Vagina (tissue), 2 donors: ENCODE measurements at regions not wholly inside any gene's neighbourhood (a gene's known extent, or its start where the extent isn't known, plus 50 kb on each side); places are given as distances from the start of the nearest gene placed in this dataset.

ENCODE experiments used
- DNase-seq, 2 donors: peaks; one replicate each; pipeline ENCODE4 v3.0.0-alpha.2; 2017; ENCODE audit errors: extremely low spot score in 2 of 2
- H3K27ac ChIP-seq: fragments of 200-600 bp; sonication (generic); one replicate; pipeline ENCODE4 v1.5.1; 2019
- H3K27me3 ChIP-seq: fragments of 200-600 bp; sonication (generic); one replicate; pipeline ENCODE4 v1.5.1; 2019
- H3K36me3 ChIP-seq, 2 donors: fragments of 200-600 bp; sonication (generic); one replicate each; pipeline ENCODE4 v1.5.1; 2017 to 2019
- H3K4me1 ChIP-seq: fragments of 200-600 bp; sonication (generic); one replicate; pipeline ENCODE4 v1.5.1; 2019
- H3K4me3 ChIP-seq, 2 donors: fragments of 200-600 bp; sonication (generic); 1 replicate in 1 of 2; 2 replicates in 1 of 2; pipeline ENCODE4 v1.5.1; 2016 to 2019
- H3K9me3 ChIP-seq: fragments of 200-600 bp; sonication (generic); one replicate; pipeline ENCODE4 v1.5.1; 2019
- POLR2A ChIP-seq, 2 donors: fragments of 450-650 bp; IDR thresholded peaks; one replicate each; pipeline ENCODE4 v1.6.1; 2017; ENCODE audit warnings: antibody characterized with exemption in 2 of 2, mild to moderate bottlenecking in 2 of 2, moderate library complexity in 2 of 2
- POLR2AphosphoS5 ChIP-seq, 2 donors: sonication (generic); formaldehyde crosslinking; IDR thresholded peaks; one replicate each; pipeline ENCODE4 v1.9.0; 2017; ENCODE audit warnings: antibody characterized with exemption in 2 of 2, mild to moderate bottlenecking in 2 of 2, low read depth in 1 of 2; ENCODE audit not compliant: insufficient read depth in 1 of 2
- intact Hi-C: fragments of 100-400 bp; cut with DNase I; formaldehyde crosslinking; loops from one replicate; pipeline ENCODE4 v1.15.1; 2023
- TF ChIP-seq, protein P1 (sequence below), 3 experiments: fragments of 450-650 bp in 2 of 3; fragments of 200-600 bp in 1 of 3; sonication (generic) in 1 of 3; IDR thresholded peaks; one replicate each; pipeline ENCODE4 v1.5.1; 2017 to 2019; ENCODE audit warnings: antibody characterized with exemption in 3 of 3, mild to moderate bottlenecking in 2 of 3, moderate library complexity in 2 of 3

DNA sequence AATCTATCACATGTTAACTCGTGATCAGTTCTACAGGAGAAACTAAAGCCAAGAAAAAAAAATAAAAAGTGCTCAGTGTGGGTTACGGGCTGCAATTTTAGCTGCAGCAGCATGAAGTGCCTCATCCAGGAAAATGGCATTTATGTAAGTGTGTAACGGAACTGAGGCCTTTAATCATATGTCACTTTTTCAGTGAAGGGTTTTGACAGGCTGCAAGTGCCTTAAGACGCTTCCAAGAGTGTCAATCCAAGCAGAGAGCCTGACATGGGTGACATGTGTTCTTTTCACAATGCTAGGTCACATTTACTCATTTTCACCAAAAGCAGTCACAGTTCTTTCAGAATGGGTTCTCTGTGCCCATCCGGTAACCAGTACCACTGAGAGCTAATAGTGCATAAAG lies 604.6 kb downstream of the RAB28 start:
- H3K4me1 ChIP-seq = no peaks in the 10 kb centered on the region
- no peak overlapping the region for H3K27ac ChIP-seq
- no peaks in the 10 kb centered on the region for H3K36me3 ChIP-seq
- TF ChIP-seq POLR2AphosphoS5 (IDR thresholded peaks at IDR 0.05; ENCODE audit: insufficient read depth in 1 of 2, low read depth in 1 of 2) (no peak), POLR2A (IDR thresholded peaks at IDR 0.05) (no peak)
- TF ChIP-seq, protein P1, sequence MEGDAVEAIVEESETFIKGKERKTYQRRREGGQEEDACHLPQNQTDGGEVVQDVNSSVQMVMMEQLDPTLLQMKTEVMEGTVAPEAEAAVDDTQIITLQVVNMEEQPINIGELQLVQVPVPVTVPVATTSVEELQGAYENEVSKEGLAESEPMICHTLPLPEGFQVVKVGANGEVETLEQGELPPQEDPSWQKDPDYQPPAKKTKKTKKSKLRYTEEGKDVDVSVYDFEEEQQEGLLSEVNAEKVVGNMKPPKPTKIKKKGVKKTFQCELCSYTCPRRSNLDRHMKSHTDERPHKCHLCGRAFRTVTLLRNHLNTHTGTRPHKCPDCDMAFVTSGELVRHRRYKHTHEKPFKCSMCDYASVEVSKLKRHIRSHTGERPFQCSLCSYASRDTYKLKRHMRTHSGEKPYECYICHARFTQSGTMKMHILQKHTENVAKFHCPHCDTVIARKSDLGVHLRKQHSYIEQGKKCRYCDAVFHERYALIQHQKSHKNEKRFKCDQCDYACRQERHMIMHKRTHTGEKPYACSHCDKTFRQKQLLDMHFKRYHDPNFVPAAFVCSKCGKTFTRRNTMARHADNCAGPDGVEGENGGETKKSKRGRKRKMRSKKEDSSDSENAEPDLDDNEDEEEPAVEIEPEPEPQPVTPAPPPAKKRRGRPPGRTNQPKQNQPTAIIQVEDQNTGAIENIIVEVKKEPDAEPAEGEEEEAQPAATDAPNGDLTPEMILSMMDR (IDR thresholded peaks at IDR 0.05) = no peak
- H3K9me3 ChIP-seq = no peaks in the 10 kb centered on the region
- intact Hi-C loops = no loop called here
- H3K27me3 ChIP-seq = no peaks in the 10 kb centered on the region
- DNase-seq = no peak
- no peak overlapping the region for H3K4me3 ChIP-seq

DNA sequence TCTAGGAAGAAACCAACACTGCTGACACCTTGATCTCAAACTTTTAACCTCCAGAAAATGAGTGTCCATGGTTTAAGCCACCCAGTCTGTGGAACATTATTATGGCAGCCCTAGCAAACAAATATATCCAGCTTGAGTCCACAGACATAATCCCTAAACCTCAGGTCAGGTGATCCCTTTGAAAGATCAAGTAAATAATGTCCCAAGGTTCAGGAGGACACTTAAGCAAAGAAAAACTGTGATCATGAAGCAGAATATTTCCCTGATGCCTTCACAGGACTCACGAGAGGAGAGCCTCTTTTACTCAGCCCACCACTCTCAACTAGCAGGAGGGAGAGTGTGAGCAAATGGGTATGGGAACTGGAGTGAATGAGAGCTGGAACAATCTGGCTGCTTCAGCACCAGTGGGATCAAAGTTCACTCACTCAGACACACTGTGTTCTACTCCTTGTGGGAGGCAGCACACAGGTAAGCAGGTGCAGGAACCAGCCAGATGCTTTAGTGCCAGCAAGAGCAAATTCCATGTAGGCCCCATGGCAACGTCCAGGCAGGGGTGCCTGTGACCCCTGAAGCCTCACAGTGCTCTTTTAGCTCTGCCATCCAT lies 608.4 kb downstream of the RAB28 start:
- no peaks in the 10 kb centered on the region for H3K9me3 ChIP-seq
- H3K36me3 ChIP-seq = no peaks in the 10 kb centered on the region
- H3K27ac ChIP-seq = no peak overlapping the region
- no peaks in the 10 kb centered on the region for H3K4me1 ChIP-seq
- intact Hi-C loops = no loop called here
- no peaks in the 10 kb centered on the region for H3K27me3 ChIP-seq
- no peak for DNase-seq
- H3K4me3 ChIP-seq = no peak overlapping the region
- TF ChIP-seq POLR2A (IDR thresholded peaks at IDR 0.05) = no peak
- no peak for TF ChIP-seq POLR2AphosphoS5 (IDR thresholded peaks at IDR 0.05; ENCODE audit: insufficient read depth in 1 of 2, low read depth in 1 of 2)
- TF ChIP-seq, protein P1 (IDR thresholded peaks at IDR 0.05) = no peak

DNA sequence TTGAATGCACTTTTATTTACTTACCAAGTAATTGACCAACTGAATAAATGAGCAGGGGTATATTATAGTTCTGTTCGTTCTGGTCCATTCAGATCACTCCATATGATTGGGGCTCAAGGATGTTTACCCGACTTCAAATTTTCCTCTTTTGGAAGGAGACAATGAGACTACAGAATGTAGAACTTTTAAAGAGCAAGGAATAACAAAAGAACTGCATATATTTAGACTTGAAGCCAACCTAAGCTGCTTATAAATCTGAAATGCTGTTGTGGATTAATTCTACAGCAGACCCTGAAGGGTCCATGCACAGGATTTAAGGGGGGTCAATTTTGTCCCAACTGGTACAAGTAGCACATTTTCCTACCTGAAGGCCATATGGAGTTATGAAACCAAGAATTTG lies 610.8 kb downstream of the RAB28 start:
- H3K4me1 ChIP-seq = no peaks in the 10 kb centered on the region
- intact Hi-C loops = no loop called here
- H3K4me3 ChIP-seq = no peak overlapping the region
- no peaks in the 10 kb centered on the region for H3K9me3 ChIP-seq
- no peak for DNase-seq
- no peaks in the 10 kb centered on the region for H3K36me3 ChIP-seq
- H3K27me3 ChIP-seq = no peaks in the 10 kb centered on the region
- H3K27ac ChIP-seq = no peak overlapping the region
- TF ChIP-seq POLR2A (IDR thresholded peaks at IDR 0.05) = no peak
- TF ChIP-seq POLR2AphosphoS5 (IDR thresholded peaks at IDR 0.05; ENCODE audit: insufficient read depth in 1 of 2, low read depth in 1 of 2) = no peak
- TF ChIP-seq, protein P1 (IDR thresholded peaks at IDR 0.05) = no peak

DNA sequence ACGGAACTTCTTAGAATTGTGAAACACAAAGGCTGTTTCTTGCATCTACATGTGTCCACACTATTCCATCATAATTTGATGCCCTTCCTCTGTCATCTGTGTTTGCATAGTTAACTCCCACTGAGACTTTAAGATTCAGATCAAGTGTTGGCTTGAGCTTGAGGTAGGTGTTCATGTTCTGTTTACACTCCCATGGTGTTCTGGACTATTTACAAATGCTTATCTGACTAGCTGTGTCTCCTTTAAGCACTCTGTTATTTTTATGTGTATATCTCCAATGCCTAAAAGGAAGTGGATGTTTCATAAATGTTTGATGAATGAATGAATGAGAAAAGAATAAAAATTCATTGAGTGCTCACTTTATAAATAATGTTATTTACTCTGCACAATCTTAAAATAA lies 622.7 kb downstream of the RAB28 start:
- no peak overlapping the region for H3K4me3 ChIP-seq
- H3K9me3 ChIP-seq = no peaks in the 10 kb centered on the region
- DNase-seq = no peak
- no peaks in the 10 kb centered on the region for H3K27me3 ChIP-seq
- H3K36me3 ChIP-seq = no peaks in the 10 kb centered on the region
- intact Hi-C loops = no loop called here
- no peaks in the 10 kb centered on the region for H3K4me1 ChIP-seq
- H3K27ac ChIP-seq = no peak overlapping the region
- no peak for TF ChIP-seq POLR2AphosphoS5 (IDR thresholded peaks at IDR 0.05; ENCODE audit: insufficient read depth in 1 of 2, low read depth in 1 of 2)
- no peak for TF ChIP-seq POLR2A (IDR thresholded peaks at IDR 0.05)
- TF ChIP-seq, protein P1 (IDR thresholded peaks at IDR 0.05) = no peak
